DMS153 treated with DMSO at 0.1 percent for 48 hours (cell line): ENCODE measurements at regions not wholly inside any gene's neighbourhood (a gene's known extent, or its start where the extent isn't known, plus 50 kb on each side); places are given as distances from the start of the nearest gene placed in this dataset.
"Not testable (repeated sequence)": the region's sequence is repeated elsewhere in the genome, so short reads cannot be mapped to it uniquely, and the experiment has no call there.

Source experiments
- DNase-seq: peaks from one replicate; lab custom pipeline; 2025; ENCODE audit not compliant: unreplicated experiment; lab: John Stamatoyannopoulos, UW

- no peak for DNase-seq
Observed at GRCh38 chr5:67605730-67606585, 409.4 kb upstream of the CD180 start.

- no peak for DNase-seq
Observed at GRCh38 chr5:67591491-67591890, 394.9 kb upstream of the CD180 start.

GRCh38 chr5:67588389-67588788, 391.8 kb upstream of the CD180 start:
- no peak for DNase-seq

GRCh38 chr5:67581203-67581602, 384.6 kb upstream of the CD180 start:
- no peak for DNase-seq

- no peak for DNase-seq
Observed at GRCh38 chr5:67578011-67578410, 381.4 kb upstream of the CD180 start.

- DNase-seq: no peak
Observed at GRCh38 chr5:67577424-67577823, 380.8 kb upstream of the CD180 start.

- DNase-seq: no peak
Observed at GRCh38 chr5:67576112-67576511, 379.5 kb upstream of the CD180 start.

GRCh38 chr5:67575087-67575486, 378.5 kb upstream of the CD180 start:
- DNase-seq: no peak

- no peak for DNase-seq
Observed at GRCh38 chr5:67561151-67561932, 364.7 kb upstream of the CD180 start.

- no peak for DNase-seq
Observed at GRCh38 chr5:67552773-67553172, 356.2 kb upstream of the CD180 start.

- DNase-seq: no peak
Observed at GRCh38 chr5:67549947-67550346, 353.3 kb upstream of the CD180 start.

- DNase-seq: no peak
Observed at GRCh38 chr5:67549296-67549618, 352.7 kb upstream of the CD180 start.

GRCh38 chr5:67548520-67549295, 352.1 kb upstream of the CD180 start:
- no peak for DNase-seq

- no peak for DNase-seq
Observed at GRCh38 chr5:67547682-67548081, 351.1 kb upstream of the CD180 start.

GRCh38 chr5:67544942-67545341, 348.3 kb upstream of the CD180 start:
- DNase-seq: not testable (repeated sequence)

GRCh38 chr5:67543720-67544270, 347.2 kb upstream of the CD180 start:
- no peak for DNase-seq

GRCh38 chr5:67542479-67542878, 345.9 kb upstream of the CD180 start:
- DNase-seq: no peak

- DNase-seq: no peak
Observed at GRCh38 chr5:67541875-67542274, 345.3 kb upstream of the CD180 start.

- DNase-seq: no peak
Observed at GRCh38 chr5:67538855-67539506, 342.4 kb upstream of the CD180 start.

GRCh38 chr5:67537439-67538148, 341.0 kb upstream of the CD180 start:
- no peak for DNase-seq
